ENCODE measurements at regions not wholly inside any gene's neighbourhood (a gene's known extent, or its start where the extent isn't known, plus 50 kb on each side); places are given as distances from the start of the nearest gene placed in this dataset.

GRCh38 chr2:71779774-71780105 lies 326.4 kb downstream of the DYSF start:
- TF ChIP-seq CTCF (IDR thresholded peaks at IDR 0.05; ENCODE audit: poor library complexity) (no peak), EZH2 (IDR thresholded peaks at IDR 0.05; ENCODE audit: borderline replicate concordance) (no peak), EZH2phosphoT487 (IDR thresholded peaks at IDR 0.05; ENCODE audit: low read depth, severe bottlenecking, unreplicated experiment) (no peak)

All from hepatocyte (in vitro differentiated cells).